GM12878 (cell line): ENCODE measurements at regions not wholly inside any gene's neighbourhood (a gene's known extent, or its start where the extent isn't known, plus 50 kb on each side); places are given as distances from the start of the nearest gene placed in this dataset.

Experiments
- ATAC-seq: fragments of 200-7000 bp; cut with Tn5 transposase; 3 replicates; pipeline ENCODE4 v1.9.1; 2020; ENCODE audit warnings: mild to moderate bottlenecking, moderate library complexity
- BruUV-seq: library from RNA; stranded (reverse); fragments of 400-500 nt; replicated peaks from 2 replicates; lab custom pipeline; 2021; lab: Mats Ljungman, UMichigan
- CTCF ChIA-PET: fragments of 300-600 bp; sonication (Branson Sonifier 250); formaldehyde crosslinking; extraction: SDS; loops from one replicate; lab custom pipeline; 2021; ENCODE audit warnings: inconsistent platforms; lab: Yijun Ruan, JAX
- POLR2A ChIA-PET: fragments of 350-600 bp; formaldehyde crosslinking; extraction: SDS; loops from one replicate; lab custom pipeline; 2021; ENCODE audit warnings: inconsistent platforms; lab: Charles Lee
- RAD21 ChIA-PET: fragments of 300-600 bp; sonication (Branson Sonifier 250); formaldehyde crosslinking; loops from one replicate; lab custom pipeline; 2023; ENCODE audit warnings: antibody characterized with exemption; ENCODE audit not compliant: unreplicated experiment; lab: Charles Lee
- SMC1A ChIA-PET: fragments of 300-600 bp; sonication (Branson Sonifier 250); formaldehyde crosslinking; loops from one replicate; lab custom pipeline; 2023; ENCODE audit not compliant: unreplicated experiment, uncharacterized antibody; lab: Charles Lee
- DNase-seq: peaks from one replicate; pipeline ENCODE4 v3.0.0-alpha.2; 2011; ENCODE audit warnings: low read depth, low spot score
- FAIRE-seq: peaks from 3 replicates; lab custom pipeline; 2011; peaks lifted over from hg19 to GRCh38; lab: Jason Lieb, UNC
- H2AFZ ChIP-seq: 2 replicates; pipeline ENCODE4 v1.6.0; 2011; ENCODE audit warnings: low read depth, low read length, control low read depth; ENCODE audit not compliant: control insufficient read depth
- H3K27ac ChIP-seq: 2 replicates; pipeline ENCODE4 v1.5.1; 2011; ENCODE audit warnings: control low read depth; ENCODE audit not compliant: control insufficient read depth, insufficient read depth
- H3K27me3 ChIP-seq, 2 experiments: replicated peaks in 1 of 2; 2 replicates each; pipeline versions ENCODE4 v1.6.0 to v1.6.1; 2011; ENCODE audit warnings: low read length in 1 of 2; ENCODE audit not compliant: control insufficient read depth in 2 of 2, insufficient read depth in 2 of 2
- H3K36me3 ChIP-seq, 2 experiments: 2 replicates each; pipeline ENCODE4 v1.5.1; 2011; ENCODE audit warnings: low read length in 1 of 2; ENCODE audit not compliant: control insufficient read depth in 2 of 2, insufficient read depth in 2 of 2
- H3K4me1 ChIP-seq: 2 replicates; pipeline ENCODE4 v1.6.1; 2011; ENCODE audit warnings: mild to moderate bottlenecking, low read length, moderate library complexity, mixed read lengths; ENCODE audit not compliant: control insufficient read depth, insufficient read depth
- H3K4me2 ChIP-seq: 2 replicates; pipeline ENCODE4 v1.6.0; 2011; ENCODE audit warnings: control low read depth; ENCODE audit not compliant: control insufficient read depth, insufficient read depth
- H3K4me3 ChIP-seq: fragments of 200-600 bp; sonication (generic); 2 replicates; pipeline ENCODE4 v1.5.1; 2016
- H3K79me2 ChIP-seq: 2 replicates; pipeline ENCODE4 v1.6.0; 2011; ENCODE audit warnings: low read length; ENCODE audit not compliant: control insufficient read depth, insufficient read depth
- H3K9ac ChIP-seq: 2 replicates; pipeline ENCODE4 v1.8.0; 2011; ENCODE audit warnings: low read length, control low read depth, mixed read lengths; ENCODE audit not compliant: control insufficient read depth, insufficient read depth
- H3K9me3 ChIP-seq: replicated peaks from 3 replicates; pipeline ENCODE4 v1.5.1; 2011; ENCODE audit warnings: mild to moderate bottlenecking, low read length; ENCODE audit not compliant: control insufficient read depth, insufficient read depth
- H4K20me1 ChIP-seq: 2 replicates; pipeline ENCODE4 v1.6.0; 2011; ENCODE audit not compliant: control insufficient read depth, insufficient read depth
- ATF3 ChIP-seq: IDR thresholded peaks from 2 replicates; pipeline ENCODE4 v1.6.1; 2011; ENCODE audit warnings: low read depth, mild to moderate bottlenecking, low read length, moderate library complexity, borderline replicate concordance; ENCODE audit errors: extremely low read depth
- CUX1 ChIP-seq: IDR thresholded peaks from 2 replicates; pipeline ENCODE4 v1.6.1; 2012; ENCODE audit warnings: improper control_type of control experiment, low read depth, low read length; ENCODE audit not compliant: insufficient replicate concordance
- EED ChIP-seq: sonication (generic); IDR thresholded peaks from 2 replicates; pipeline ENCODE4 v1.6.1; 2016; ENCODE audit warnings: antibody characterized with exemption, low read depth
- FOS ChIP-seq: IDR thresholded peaks from 3 replicates; pipeline ENCODE4 v1.6.1; 2011; ENCODE audit warnings: borderline replicate concordance; ENCODE audit not compliant: insufficient read length; ENCODE audit errors: extremely low read depth
- HCFC1 ChIP-seq: fragments of 150-350 bp; IDR thresholded peaks from 2 replicates; pipeline ENCODE4 v1.6.1; 2014; ENCODE audit warnings: low read length
- IKZF2 ChIP-seq, 2 experiments: fragments of 450-650 bp; IDR thresholded peaks; 2 replicates each; pipeline ENCODE4 v1.6.1; 2017; ENCODE audit warnings: mild to moderate bottlenecking in 2 of 2, moderate library complexity in 2 of 2
- LARP7 ChIP-seq: fragments of 450-650 bp; IDR thresholded peaks from 2 replicates; pipeline ENCODE4 v1.6.1; 2017; ENCODE audit warnings: mild to moderate bottlenecking
- MAX ChIP-seq: IDR thresholded peaks from 2 replicates; pipeline ENCODE4 v1.6.1; 2012; ENCODE audit warnings: low read depth, low read length, improper control_type of control experiment
- MYC ChIP-seq: IDR thresholded peaks from 2 replicates; pipeline ENCODE4 v1.6.1; 2011; ENCODE audit warnings: mild to moderate bottlenecking, low read length, moderate library complexity, inconsistent platforms; ENCODE audit not compliant: insufficient read depth, insufficient replicate concordance, insufficient read length, severe bottlenecking
- SIN3A ChIP-seq: IDR thresholded peaks from 2 replicates; pipeline ENCODE4 v1.6.1; 2012; ENCODE audit warnings: low read depth, low read length, improper control_type of control experiment
- TARDBP ChIP-seq: IDR thresholded peaks from 2 replicates; pipeline ENCODE4 v1.6.1; 2016; ENCODE audit warnings: borderline replicate concordance
- ZBTB4 ChIP-seq: fragments of 450-650 bp; formaldehyde crosslinking; IDR thresholded peaks from 2 replicates; pipeline ENCODE4 v1.4.0; 2022; ENCODE audit warnings: mild to moderate bottlenecking, moderate library complexity
- ZNF622 ChIP-seq: fragments of 450-650 bp; IDR thresholded peaks from 2 replicates; pipeline ENCODE4 v1.6.1; 2017; ENCODE audit warnings: mild to moderate bottlenecking, inconsistent platforms
- ZSCAN29 ChIP-seq: fragments of 450-650 bp; IDR thresholded peaks from 2 replicates; pipeline ENCODE4 v1.6.1; 2017; ENCODE audit warnings: mild to moderate bottlenecking, moderate library complexity
- WGBS: methylation state at CpG from one replicate; pipeline ENCODE4 v1.1.6; 2016; ENCODE audit warnings: low lambda C conversion rate; ENCODE audit not compliant: insufficient replicate concordance, insufficient coverage; ENCODE audit errors: missing lambda C conversion rate; 5-methylcytosine and 5-hydroxymethylcytosine counted together
- in situ Hi-C: fragments of 300-500 bp; cut with MboI; formaldehyde crosslinking; loops from 9 replicates; pipeline ENCODE4 v1.14.3; 2018; ENCODE audit warnings: mixed read lengths
- intact Hi-C: fragments of 100-400 bp; cut with micrococcal nuclease; formaldehyde crosslinking; loops from one replicate; pipeline ENCODE4 v1.14.2; 2022; ENCODE audit not compliant: unreplicated experiment

GRCh38 chr1:95497566-95497965 lies 263.6 kb downstream of the RWDD3 start:
- TF ChIP-seq ATF3 (no peak), MYC (no peak), MAX (no peak), FOS (no peak), LARP7 (no peak), CUX1 (no peak), ZBTB4 (no peak), EED (no peak), SIN3A (no peak), ZSCAN29 (no peak), IKZF2 (IDR thresholded peaks at IDR 0.05) (no peak), HCFC1 (no peak), TARDBP (no peak), ZNF622 (no peak)
- no peaks in the 10 kb centered on the region for H3K9me3 ChIP-seq
- ChIA-PET SMC1A (no interaction called here), RAD21 (no interaction called here), CTCF (no interaction called here), POLR2A (no interaction called here)
- no peak overlapping the region for H3K27ac ChIP-seq
- WGBS: 12% methylated on average over 4 of the region's 4 CpGs
- ATAC-seq: no peak
- BruUV-seq: no TSS peak
- H3K79me2 ChIP-seq: no peaks in the 10 kb centered on the region
- H4K20me1 ChIP-seq: no peaks in the 10 kb centered on the region
- H3K9ac ChIP-seq: no peak overlapping the region
- H2AFZ ChIP-seq: no peak overlapping the region
- H3K4me3 ChIP-seq: no peak overlapping the region
- intact Hi-C loops (no loop called here), in situ Hi-C loops (no loop called here)
- no peaks in the 10 kb centered on the region for H3K4me1 ChIP-seq
- no peaks in the 10 kb centered on the region for H3K27me3 ChIP-seq
- no peak overlapping the region for H3K4me2 ChIP-seq
- H3K36me3 ChIP-seq: no peaks in the 10 kb centered on the region
- no peak for DNase-seq
- no peak for FAIRE-seq
